Activated T-cell treated with anti-CD3 and anti-CD28 coated beads, Interleukin-2, amount 50 U/mL, for 48 hours (primary cell): ENCODE measurements at regions not wholly inside any gene's neighbourhood (a gene's known extent, or its start where the extent isn't known, plus 50 kb on each side); places are given as distances from the start of the nearest gene placed in this dataset.

ENCODE experiments used
- DNase-seq, 2 experiments: peaks; one replicate each; pipeline ENCODE4 v3.0.0-alpha.2; 2020

DNA sequence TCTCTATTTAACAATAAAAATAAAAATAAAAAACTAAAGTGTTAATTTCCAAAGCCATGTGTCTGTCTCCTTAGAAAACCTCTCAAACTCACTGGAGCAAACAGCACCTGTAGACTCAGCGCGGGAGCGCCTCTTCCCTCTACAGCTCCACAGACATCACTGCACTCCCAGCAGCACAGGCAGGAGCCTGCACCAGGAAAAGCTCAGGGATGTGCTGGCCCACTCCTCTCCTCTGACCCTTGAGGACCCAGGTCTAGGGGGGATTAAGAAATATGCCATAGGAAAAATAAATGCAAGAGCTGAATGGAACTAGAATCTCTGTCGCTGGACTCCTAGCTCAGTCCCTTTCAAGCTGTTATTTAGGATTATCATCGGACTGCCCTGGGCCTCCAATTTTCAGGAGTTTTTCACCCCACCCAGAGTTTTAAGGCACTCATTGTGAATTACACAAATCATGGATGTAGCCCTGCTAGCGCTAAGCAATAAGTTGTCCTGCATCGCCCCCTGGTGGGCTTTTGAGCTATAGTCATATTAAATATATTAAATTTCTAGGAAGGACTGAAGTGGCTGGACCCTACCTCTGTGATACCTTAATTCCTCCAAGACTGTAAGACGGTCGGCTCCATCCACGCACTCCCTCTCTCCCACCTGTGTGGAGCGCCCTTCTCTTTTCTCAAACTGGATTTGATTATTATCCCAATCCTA is 333.9 kb downstream of the UQCRFS1 start:
- DNase-seq, result peak; percentile 60 to 63

DNA sequence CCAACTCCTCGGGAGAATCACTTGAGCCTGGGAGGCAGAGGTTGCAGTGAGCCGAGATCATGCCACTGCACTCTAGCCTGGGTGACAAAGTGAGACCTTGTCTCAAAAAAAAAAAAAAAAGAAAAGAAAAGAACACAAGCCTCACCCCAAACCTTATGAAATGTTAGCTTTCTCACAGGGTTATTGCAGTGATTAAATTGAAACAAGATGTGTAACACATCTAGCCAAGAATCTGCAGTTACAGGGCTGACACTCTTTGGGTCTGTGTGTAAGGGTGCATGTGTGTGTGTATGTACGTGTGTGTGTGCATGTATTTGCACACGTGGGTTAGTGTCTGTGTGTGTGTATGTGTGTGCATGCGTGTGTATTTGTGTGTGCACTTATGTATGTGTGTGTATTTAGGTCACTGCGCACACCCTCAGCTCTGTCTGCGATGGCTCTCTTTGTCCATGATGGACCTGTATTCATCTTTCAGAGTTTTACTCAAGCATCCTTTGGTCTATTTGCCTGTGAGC is 336.3 kb downstream of the UQCRFS1 start:
- no peak for DNase-seq

DNA sequence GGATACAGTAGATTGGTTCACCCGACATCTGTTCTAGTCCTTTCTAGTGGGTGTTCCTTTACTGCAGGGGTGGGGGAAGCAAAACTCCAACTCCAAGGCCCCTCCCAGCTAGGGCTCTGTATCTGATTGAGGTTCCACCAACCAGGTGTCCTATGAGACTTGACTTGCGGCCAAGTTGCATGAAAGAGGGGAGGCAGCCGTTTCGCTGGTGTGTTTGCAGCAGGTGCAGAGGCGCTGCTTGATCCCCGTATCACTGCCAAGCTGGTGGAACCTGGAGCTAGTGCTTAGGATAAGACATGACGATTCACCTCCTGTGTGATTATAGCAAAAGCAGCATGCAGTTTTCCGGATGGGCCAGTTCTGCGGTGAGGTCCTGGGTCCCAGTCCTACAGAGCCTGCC is 338.2 kb downstream of the UQCRFS1 start:
- DNase-seq, result no peak

GRCh38 chr19:28873301-28873700 is 339.6 kb downstream of the UQCRFS1 start:
- DNase-seq, result no peak

DNA sequence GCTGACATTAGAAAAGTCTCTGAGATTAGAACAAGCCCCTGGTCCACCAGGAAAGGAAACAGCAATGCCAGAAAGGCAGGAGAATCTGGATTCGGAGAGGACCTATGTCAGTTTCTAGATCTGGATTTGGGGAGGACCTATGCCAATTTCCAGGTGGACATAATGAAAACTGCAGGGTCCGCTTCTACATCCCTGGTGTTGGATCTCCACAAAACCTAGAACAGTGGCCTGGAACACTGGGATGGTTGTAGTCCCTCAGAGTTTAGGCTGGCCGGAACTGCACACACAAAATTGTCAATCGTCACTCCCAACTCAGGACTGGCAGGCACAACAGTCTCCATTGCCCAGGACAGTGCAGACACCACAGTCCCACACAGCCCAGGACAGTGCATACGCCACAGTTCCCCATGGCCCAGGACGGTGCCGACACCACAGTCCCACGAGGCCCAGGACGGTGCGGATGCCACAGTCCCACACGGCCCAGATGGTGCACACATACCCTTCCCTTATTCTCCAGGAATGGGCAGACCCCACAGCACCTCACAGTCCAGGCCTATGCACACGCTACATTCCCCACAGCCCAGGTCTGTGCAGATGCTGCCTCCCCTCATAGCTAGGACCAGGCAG is 341.7 kb downstream of the UQCRFS1 start:
- DNase-seq, result no peak

DNA sequence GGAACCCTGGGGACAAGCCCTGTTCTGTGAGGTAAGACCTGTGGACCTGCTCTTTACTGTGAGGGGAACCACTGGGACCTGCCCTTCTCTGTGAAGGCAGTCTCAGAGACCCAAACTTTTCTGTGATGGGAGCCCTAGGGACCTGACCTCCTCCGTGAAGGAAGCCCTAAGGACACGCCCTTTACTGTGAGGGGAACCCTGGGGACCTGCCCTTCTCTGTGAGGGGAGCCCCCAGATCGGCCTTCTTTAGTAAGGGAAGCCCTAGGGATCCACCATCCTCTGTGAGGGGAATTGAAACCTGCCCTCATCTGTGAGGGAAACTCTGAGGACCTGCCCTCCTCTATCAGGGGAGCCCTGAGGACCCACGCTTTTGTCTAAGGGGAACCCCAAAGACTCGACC is 343.5 kb downstream of the UQCRFS1 start:
- no peak for DNase-seq

- DNase-seq, result no peak
Measured at GRCh38 chr19:28868836-28869235, 344.1 kb downstream of the UQCRFS1 start.

DNA sequence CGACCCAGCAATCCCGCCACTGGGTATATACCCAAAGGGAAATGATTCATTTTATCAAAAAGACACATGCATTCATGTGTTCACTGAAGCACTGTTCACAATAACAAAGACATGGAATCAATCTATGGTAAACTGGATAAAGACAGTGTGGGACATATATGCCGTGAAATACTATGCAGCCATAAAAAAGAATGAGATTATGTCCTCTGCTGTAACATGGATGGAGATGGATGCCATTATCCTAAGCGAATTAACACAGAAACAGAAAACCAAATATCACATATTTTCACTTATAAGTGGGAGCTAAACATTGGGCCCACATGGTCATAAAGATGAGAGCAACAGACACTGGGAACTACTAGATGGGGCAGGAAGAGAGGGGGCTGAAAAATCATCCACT is 345.0 kb downstream of the UQCRFS1 start:
- no peak for DNase-seq

GRCh38 chr19:28864577-28865042 is 348.3 kb downstream of the UQCRFS1 start:
- no peak for DNase-seq

- no peak for DNase-seq
Measured at GRCh38 chr19:28864024-28864503, 348.9 kb downstream of the UQCRFS1 start.

DNA sequence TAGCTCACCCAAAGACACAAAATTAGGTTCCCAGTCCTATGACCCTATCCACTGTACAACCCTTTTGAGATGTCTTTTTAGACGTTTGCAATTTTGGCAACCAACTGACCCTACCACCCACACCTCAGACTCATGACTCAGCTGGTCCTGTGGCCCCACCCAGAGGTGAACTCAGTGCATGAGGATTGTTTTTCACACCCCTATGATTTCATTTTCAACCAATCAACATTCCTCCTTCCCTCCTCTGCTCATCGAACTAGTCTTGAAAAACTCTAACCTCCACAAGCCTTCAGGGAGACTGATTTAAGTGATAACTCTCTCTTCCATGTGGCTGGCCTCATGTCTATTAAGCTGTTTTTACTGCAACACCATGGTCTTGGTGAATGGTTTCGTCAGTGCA is 350.7 kb downstream of the UQCRFS1 start:
- DNase-seq, result no peak

DNA sequence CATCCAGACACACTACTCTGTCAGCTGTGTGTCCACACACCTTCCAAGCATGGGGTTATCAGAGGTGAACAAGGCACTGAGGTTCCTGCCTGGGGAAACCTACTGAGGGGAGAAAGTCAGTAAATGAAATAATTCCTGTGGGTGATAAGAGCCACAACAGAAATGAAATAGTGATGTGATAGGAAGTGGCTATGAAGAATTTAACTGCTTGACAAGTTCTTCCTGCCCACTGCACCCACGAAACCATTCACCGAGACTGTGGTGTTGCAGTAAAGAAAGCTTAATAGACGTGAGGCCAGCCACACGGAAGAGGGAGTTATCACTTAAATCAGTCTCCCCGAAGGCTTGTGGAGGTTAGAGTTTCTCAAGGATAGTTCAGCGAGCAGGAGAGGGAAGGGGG is 353.1 kb downstream of the UQCRFS1 start:
- no peak for DNase-seq

DNA sequence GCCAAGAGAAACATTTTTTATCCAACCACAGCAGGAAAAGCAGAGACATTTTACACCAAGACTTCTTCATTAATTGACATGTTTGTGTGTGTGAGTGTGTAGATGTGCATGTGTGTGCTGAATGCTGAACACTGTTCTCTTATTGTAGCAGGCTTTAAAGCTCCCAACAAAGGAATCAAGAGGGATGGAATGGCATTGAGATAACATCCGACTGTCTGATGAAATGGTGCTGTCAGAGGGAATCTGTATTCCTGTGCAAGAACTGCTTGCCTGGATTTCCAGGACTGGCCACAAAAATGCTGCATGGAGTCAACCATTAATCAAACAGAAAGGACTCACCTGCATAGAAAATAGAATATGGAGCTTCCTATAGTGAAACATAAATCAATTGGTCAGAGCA is 354.0 kb downstream of the UQCRFS1 start:
- DNase-seq, result no peak

DNA sequence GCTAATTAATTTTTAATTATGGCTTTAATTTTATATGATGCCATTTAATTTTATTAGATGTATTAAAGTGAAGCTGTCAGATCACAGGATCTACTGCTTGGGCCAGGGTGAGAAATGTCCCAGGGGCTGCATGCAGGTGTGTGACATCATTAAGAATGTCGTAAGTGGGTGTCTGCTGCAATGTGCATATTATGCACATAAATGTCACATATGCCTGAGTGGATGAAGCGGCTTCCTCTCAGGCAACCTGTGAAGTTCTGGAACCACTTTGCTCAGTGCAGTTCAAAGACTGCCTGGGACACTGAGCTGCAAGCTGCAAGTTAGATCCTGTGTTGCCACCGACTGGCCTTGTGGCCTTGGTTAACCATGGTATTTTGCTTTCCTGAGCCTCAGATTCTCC is 355.0 kb downstream of the UQCRFS1 start:
- DNase-seq, result no peak

DNA sequence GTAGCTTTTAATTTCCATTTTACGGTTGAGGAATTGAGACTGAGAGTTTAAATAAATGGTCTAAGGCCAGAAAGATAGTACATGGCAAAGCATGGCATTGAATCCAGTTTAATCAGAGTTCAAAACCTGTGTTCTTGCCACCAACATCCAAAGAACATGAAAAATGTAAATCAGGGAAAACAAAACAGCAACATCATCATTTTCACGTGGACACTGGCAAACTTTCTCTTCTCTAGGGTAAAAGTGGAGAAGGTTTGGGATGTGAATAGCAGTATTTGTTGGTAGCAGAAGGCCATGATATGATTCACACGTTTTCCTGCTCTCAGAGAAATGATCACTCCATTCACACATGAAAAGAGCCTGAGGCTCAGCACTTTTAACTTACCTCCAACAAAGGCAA is 357.7 kb downstream of the UQCRFS1 start:
- DNase-seq, result no peak

DNA sequence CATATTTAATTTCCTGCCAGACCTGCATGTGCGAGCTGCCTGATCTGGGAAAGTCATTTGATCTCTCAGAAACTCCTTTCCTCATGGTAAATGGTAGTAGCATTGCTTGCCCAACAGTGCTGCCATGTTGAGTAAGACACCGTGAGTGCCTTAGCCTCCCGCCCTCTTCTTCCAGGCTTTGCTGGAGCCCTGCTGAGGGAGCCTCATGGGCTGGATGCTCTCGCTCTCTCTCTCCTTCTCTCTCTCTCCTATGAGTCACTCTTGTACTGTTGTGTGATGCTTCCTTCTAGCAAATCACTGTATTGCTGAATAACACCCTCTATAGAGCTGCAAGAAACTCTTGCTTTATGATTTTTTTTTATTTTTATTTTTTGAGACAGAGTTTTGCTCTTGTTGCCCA is 365.5 kb downstream of the UQCRFS1 start:
- no peak for DNase-seq

- DNase-seq, result no peak
Measured at GRCh38 chr19:28846094-28846812, 366.7 kb downstream of the UQCRFS1 start.

DNA sequence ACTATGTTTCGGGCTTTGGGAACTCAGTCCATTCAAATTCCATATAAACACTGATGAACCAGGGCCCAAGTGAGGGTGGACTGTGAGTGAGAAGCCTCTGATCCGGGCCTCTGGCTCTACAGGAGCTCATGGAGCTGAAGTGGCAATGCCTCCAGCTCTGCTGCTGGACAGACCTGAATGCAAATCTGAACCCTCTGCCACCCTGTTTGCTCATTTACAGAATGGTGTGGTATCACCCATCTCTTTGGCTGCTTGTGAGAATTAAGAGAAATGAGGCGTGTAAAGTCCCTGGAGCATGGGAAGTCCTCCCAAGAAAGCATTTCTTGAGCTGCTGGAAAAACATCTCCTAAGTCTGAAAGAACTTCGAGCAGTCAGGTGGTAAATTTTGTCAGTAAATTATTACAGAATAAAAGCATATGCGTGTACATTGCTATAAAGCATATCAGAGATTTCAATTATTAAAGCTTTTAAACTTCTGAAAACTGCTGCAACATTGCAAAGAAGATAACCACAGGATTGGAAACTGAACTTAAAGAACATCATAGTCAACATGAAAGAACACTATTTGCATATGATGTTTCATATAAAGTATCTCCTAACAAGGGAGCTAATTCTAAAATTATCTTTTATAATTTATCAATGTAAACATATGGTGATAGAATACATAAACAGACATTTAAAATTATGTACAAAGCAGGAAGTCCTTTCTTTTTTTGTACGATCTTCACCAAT is 369.0 kb downstream of the UQCRFS1 start:
- no peak for DNase-seq

GRCh38 chr19:28841531-28841930 is 371.4 kb downstream of the UQCRFS1 start:
- DNase-seq, result no peak

DNA sequence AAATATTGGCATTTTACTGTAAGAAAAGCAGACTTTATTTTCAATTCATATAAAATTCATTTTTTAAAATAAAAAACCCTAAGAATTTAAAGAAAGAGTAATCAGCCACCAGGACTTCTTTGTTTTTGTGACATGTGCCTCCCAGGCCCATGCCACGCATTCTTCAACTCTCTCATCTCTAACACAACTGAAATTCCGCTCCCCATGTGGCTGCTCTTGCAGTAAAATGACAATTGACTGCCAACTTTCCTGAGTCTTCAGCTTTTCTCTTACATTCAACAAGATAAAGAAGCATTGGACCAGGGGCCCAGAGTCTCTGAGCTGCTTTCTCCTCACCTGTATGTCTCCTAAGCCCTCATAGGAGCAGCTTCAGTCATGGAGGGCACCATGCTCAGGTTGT is 372.1 kb downstream of the UQCRFS1 start:
- DNase-seq, result no peak

DNA sequence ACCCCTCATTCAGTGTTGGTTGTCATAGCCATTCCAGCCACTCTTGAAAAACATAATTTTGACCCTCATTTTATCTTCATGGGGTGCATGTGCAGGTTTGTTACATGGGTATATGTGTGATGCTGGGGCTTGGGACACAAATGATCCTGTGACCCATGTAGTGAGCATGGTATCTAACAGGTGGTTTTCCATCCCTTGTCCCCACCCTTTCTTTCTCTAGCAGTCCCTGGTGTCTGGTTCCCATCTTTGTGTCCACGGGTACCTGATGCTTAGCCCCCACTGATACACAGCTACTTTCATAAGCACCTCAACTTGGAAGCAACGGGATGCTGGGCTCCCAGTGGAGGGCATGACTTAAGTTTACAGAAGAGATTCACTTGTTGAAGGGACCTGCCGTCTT is 373.5 kb downstream of the UQCRFS1 start:
- no peak for DNase-seq

- DNase-seq, result no peak
Measured at GRCh38 chr19:28838909-28839308, 374.0 kb downstream of the UQCRFS1 start.

DNA sequence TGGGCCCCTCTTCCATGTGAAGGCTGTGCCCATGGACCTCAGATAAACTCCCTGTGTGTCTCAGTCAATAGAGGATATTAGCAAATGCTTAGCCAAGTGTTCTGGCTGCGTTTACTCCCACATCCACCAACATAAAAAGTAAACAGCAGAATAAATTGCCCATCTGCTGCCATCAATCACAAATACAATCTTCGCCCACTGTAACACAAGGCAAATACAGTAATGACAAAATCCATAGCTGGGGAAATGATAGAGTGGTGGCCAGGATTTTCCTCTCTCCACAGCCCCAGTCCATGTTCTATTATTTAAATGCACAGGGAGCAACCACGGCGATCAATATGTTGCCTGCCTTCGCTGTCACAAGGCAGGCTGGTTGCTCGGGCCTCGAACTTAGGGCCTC is 376.5 kb downstream of the UQCRFS1 start:
- no peak for DNase-seq
